ENCODE measurements at regions not wholly inside any gene's neighbourhood (a gene's known extent, or its start where the extent isn't known, plus 50 kb on each side); places are given as distances from the start of the nearest gene placed in this dataset.

- TF ChIP-seq CTCF (IDR thresholded peaks at IDR 0.05) (no peak), POLR2AphosphoS5 (IDR thresholded peaks at IDR 0.05) (no peak)
Measured at GRCh38 chr12:127675936-127676335, 591.0 kb upstream of the TMEM132C start.
